Memory B cell (primary cell): ENCODE measurements at regions not wholly inside any gene's neighbourhood (a gene's known extent, or its start where the extent isn't known, plus 50 kb on each side); places are given as distances from the start of the nearest gene placed in this dataset.

ENCODE experiments used
- ATAC-seq: fragments of 150-1000 bp; cut with Tn5 transposase; 2 replicates; pipeline ENCODE4 v1.10.0; 2021; ENCODE audit warnings: low read depth, mild to moderate bottlenecking, moderate library complexity
- DNase-seq, 2 donors: peaks; one replicate each; pipeline ENCODE4 v3.0.0; 2022; ENCODE audit warnings: low spot score in 2 of 2
- H3K27ac Mint-ChIP-seq: one replicate; pipeline ENCODE4 v1.8.0; 2022; ENCODE audit warnings: mild to moderate bottlenecking, moderate library complexity, mixed read lengths
- H3K27me3 Mint-ChIP-seq: one replicate; pipeline ENCODE4 v1.8.0; 2022; ENCODE audit warnings: mixed read lengths
- H3K36me3 Mint-ChIP-seq: one replicate; pipeline ENCODE4 v1.8.0; 2022; ENCODE audit warnings: mild to moderate bottlenecking, mixed read lengths
- H3K4me1 Mint-ChIP-seq: one replicate; pipeline ENCODE4 v1.8.0; 2022; ENCODE audit warnings: mixed read lengths
- H3K4me3 Mint-ChIP-seq: one replicate; pipeline ENCODE4 v1.8.0; 2022; ENCODE audit warnings: mild to moderate bottlenecking, moderate library complexity, mixed read lengths
- H3K9me3 Mint-ChIP-seq: one replicate; pipeline ENCODE4 v1.8.0; 2022; ENCODE audit warnings: mixed read lengths

DNA sequence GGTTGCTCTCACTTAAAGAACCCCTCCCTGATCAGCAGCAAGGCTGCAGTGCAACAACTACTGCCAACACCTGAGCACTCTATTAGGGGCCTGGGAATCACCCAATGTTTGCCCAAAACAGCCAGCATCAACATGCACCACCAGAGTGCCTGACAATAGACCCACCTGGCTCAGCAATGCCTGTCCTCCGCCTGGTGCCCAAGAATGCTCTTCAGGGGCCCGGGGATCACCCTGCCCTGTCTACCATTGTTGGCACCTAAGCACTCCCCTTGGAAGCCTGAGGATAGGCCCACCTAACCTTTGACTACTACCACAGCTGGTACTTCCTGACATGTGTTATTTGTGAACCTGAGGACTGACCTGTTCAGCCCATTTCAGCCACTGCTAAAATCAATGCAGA is 1363.1 kb upstream of the PRR20A start:
- H3K36me3 Mint-ChIP-seq: no peaks in the 10 kb centered on the region
- H3K9me3 Mint-ChIP-seq: peaks cover 2% of the 10 kb centered on the region
- no peak overlapping the region for H3K4me3 Mint-ChIP-seq
- no peaks in the 10 kb centered on the region for H3K4me1 Mint-ChIP-seq
- no peak for DNase-seq
- no peak overlapping the region for H3K27ac Mint-ChIP-seq
- H3K27me3 Mint-ChIP-seq: no peaks in the 10 kb centered on the region
- ATAC-seq: no peak

DNA sequence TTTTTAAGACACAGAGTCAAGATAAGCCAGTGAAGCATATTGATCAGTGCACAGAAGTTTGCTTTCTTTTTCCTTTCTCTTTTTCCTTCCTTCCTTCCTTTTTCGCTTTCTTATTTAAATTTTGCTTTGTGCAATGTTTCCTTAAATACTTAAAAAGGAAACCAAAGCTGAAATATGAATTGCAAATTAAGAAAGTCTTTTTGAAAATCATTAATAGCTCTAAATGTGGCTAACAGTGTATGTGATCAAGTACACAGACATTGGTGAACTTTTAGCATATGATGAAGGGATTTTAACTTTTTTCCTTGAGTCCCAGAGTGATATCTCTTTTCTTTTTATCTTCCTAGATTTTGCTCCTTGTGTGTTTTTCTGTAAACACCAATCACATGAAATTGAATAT is 1356.9 kb upstream of the PRR20A start:
- Mint-ChIP-seq H3K9me3 (peaks cover 7% of the 10 kb centered on the region), H3K4me1 (no peaks in the 10 kb centered on the region), H3K27ac (no peak overlapping the region), H3K4me3 (no peak overlapping the region), H3K36me3 (no peaks in the 10 kb centered on the region), H3K27me3 (no peaks in the 10 kb centered on the region)
- DNase-seq (no peak), ATAC-seq (no peak)

DNA sequence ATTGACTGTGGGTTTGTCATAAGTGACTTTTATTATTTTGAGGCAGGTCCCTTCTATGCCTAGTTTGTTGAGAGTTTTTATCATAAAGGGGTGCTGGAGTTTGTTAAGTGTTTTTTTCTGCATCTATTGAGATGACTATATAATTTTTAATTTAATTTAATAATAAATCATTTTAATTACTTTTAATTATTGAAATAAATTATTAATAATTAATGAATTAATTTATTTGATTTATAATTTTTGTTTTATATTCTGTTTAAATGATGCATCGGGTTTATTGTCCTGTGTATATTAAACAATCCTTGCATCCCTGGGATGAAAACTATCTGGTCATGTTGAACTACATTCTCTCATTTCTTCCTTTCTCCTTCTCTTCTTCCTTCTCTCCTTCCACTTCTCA is 1352.2 kb upstream of the PRR20A start:
- H3K36me3 Mint-ChIP-seq: no peaks in the 10 kb centered on the region
- no peaks in the 10 kb centered on the region for H3K27me3 Mint-ChIP-seq
- H3K9me3 Mint-ChIP-seq: peaks cover 11% of the 10 kb centered on the region
- no peak overlapping the region for H3K4me3 Mint-ChIP-seq
- no peak overlapping the region for H3K27ac Mint-ChIP-seq
- ATAC-seq (no peak), DNase-seq (no peak)
- H3K4me1 Mint-ChIP-seq: no peaks in the 10 kb centered on the region

- no peak for ATAC-seq
- H3K27ac Mint-ChIP-seq: no peak overlapping the region
These were observed 1348.0 kb upstream of the PRR20A start for GRCh38 chr13:55792544-55793193.

DNA sequence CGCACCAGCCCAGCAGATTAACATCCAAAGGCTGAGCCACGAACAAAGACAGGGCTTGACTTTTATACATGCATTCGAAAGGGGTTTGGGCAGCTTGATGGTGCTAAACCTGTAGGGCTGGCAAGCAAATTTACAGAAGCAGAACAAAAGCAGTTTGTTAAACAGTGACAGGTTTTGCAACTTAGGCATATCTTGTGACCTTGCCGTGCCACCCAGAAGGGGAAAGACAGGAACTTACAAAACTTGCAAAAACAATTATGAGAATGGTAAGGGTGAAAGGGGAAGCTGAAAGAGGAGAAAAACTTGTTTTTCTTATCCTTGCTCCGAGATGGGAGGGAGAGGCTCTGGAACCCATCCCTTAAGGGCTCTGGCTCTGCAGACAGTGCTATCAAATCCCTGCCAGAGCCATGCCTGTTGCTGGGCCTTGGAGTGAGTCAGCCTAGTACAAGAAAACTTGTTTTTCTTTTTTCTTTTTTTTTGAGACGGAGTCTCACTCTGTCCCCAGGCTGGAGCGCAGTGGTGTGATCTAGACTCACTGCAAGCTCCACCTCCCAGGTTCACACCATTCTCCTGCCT is 1325.2 kb upstream of the PRR20A start:
- H3K36me3 Mint-ChIP-seq: no peaks in the 10 kb centered on the region
- no peaks in the 10 kb centered on the region for H3K27me3 Mint-ChIP-seq
- DNase-seq: no peak
- H3K4me3 Mint-ChIP-seq: no peak overlapping the region
- no peaks in the 10 kb centered on the region for H3K4me1 Mint-ChIP-seq
- no peak overlapping the region for H3K27ac Mint-ChIP-seq
- H3K9me3 Mint-ChIP-seq: peaks cover 3% of the 10 kb centered on the region
- ATAC-seq: no peak

More at GRCh38 chr13:55792544-55793193, 1348.0 kb upstream of the PRR20A start:
- Mint-ChIP-seq H3K27me3 (no peaks in the 10 kb centered on the region), H3K4me1 (no peaks in the 10 kb centered on the region), H3K9me3 (peaks cover 6% of the 10 kb centered on the region), H3K4me3 (no peak overlapping the region), H3K36me3 (no peaks in the 10 kb centered on the region)
- DNase-seq: no peak

GRCh38 chr13:55816976-55817601 is 1323.6 kb upstream of the PRR20A start:
- H3K4me3 Mint-ChIP-seq: no peak overlapping the region
- no peaks in the 10 kb centered on the region for H3K27me3 Mint-ChIP-seq
- no peak for ATAC-seq
- DNase-seq: no peak
- no peak overlapping the region for H3K27ac Mint-ChIP-seq
- no peaks in the 10 kb centered on the region for H3K36me3 Mint-ChIP-seq
- H3K9me3 Mint-ChIP-seq: peaks cover 3% of the 10 kb centered on the region
- H3K4me1 Mint-ChIP-seq: no peaks in the 10 kb centered on the region

GRCh38 chr13:55820817-55821216 is 1319.9 kb upstream of the PRR20A start:
- no peak for ATAC-seq
- DNase-seq: no peak
- Mint-ChIP-seq H3K9me3 (peaks cover 3% of the 10 kb centered on the region), H3K27ac (no peak overlapping the region), H3K4me3 (no peak overlapping the region), H3K4me1 (no peaks in the 10 kb centered on the region), H3K36me3 (no peaks in the 10 kb centered on the region), H3K27me3 (no peaks in the 10 kb centered on the region)

GRCh38 chr13:55869648-55870047 is 1271.1 kb upstream of the PRR20A start:
- H3K36me3 Mint-ChIP-seq: no peaks in the 10 kb centered on the region
- H3K27me3 Mint-ChIP-seq: no peaks in the 10 kb centered on the region
- no peak overlapping the region for H3K4me3 Mint-ChIP-seq
- DNase-seq: no peak
- H3K9me3 Mint-ChIP-seq: peaks cover 6% of the 10 kb centered on the region
- H3K4me1 Mint-ChIP-seq: no peaks in the 10 kb centered on the region
- no peak for ATAC-seq
- H3K27ac Mint-ChIP-seq: no peak overlapping the region

DNA sequence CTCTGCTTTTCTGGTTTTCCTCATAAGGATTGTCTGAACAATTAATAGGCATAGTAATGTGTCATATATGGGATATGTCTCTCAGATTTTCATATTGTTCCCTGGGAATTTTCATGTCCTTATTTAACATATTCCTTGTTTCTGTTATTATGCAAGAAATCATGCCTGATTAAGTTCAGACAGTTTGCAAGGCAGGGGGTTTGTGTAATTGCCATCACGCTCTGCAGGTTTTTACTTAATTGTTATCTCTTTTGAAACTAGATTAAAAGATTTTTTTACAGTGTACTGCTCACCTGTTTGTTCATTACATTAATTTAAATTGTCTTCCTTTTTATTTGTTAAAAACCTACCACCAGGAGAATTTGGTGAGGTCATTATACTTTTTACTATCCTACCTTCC is 1253.2 kb upstream of the PRR20A start:
- no peaks in the 10 kb centered on the region for H3K4me1 Mint-ChIP-seq
- no peak overlapping the region for H3K4me3 Mint-ChIP-seq
- ATAC-seq (no peak), DNase-seq (no peak)
- no peak overlapping the region for H3K27ac Mint-ChIP-seq
- H3K27me3 Mint-ChIP-seq: no peaks in the 10 kb centered on the region
- H3K9me3 Mint-ChIP-seq: peaks cover 6% of the 10 kb centered on the region
- no peaks in the 10 kb centered on the region for H3K36me3 Mint-ChIP-seq

DNA sequence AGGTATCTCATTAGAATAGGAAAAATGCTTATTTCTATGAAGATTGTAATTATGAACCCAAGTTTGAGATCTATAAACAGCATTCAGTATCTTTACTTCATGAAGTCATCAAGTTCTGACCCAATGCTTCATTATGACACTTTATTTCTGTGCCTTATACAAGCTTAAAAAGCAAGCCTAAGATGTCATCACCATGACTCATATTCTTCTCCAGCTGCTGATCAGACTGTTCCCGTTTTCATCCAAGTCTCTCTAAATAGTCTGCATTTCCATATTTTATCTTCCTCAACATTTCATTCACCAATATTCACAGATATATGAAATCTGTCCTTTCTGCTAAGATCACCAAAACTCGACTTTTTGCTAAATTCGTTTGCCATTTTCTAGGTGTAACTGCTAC is 1247.2 kb upstream of the PRR20A start:
- no peaks in the 10 kb centered on the region for H3K27me3 Mint-ChIP-seq
- no peak overlapping the region for H3K27ac Mint-ChIP-seq
- H3K4me1 Mint-ChIP-seq: no peaks in the 10 kb centered on the region
- peaks cover 3% of the 10 kb centered on the region for H3K9me3 Mint-ChIP-seq
- ATAC-seq (no peak), DNase-seq (no peak)
- no peak overlapping the region for H3K4me3 Mint-ChIP-seq
- H3K36me3 Mint-ChIP-seq: no peaks in the 10 kb centered on the region

DNA sequence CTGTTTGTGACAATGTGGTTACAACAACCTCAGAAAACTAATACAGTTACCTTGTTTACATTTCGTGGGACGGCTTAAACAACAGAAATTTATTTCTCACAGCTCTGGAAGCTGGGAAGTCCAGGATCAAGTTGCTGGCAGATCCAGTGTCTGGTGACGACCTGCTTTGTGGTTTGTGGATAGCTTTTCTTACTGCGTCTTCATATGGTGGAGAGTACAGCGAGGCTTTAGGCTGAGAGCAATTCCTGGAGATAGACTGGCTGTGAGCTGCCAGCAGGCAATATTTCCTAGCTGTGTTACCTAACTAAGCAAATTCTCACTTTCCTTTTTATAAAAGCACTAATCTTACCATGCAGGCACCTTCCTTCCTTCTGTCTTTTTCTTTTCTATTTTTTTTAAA is 1203.5 kb upstream of the PRR20A start:
- no peak for DNase-seq
- Mint-ChIP-seq H3K27me3 (no peaks in the 10 kb centered on the region), H3K4me3 (no peak overlapping the region), H3K27ac (no peak overlapping the region), H3K9me3 (peaks cover 4% of the 10 kb centered on the region), H3K36me3 (no peaks in the 10 kb centered on the region), H3K4me1 (no peaks in the 10 kb centered on the region)
- no peak for ATAC-seq

DNA sequence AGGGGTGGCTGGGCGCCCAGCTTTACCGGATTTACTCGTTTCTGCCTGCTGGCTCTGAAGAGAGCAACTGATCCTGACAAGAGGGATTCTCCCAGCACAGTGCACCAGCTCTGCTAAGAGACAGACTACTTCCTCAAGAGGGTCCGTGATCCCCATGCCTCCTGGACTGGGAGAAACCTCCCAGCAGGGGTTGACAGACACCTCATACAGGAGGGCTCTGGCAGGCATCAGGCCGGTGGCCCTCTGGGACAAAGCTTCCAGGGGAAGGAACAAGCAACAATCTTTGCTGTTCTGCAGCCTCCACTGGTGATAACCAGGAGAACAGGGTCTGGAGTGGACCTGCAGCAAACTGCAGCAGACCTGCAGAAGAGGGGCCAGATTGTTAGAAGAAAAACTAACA is 1192.5 kb upstream of the PRR20A start:
- H3K27ac Mint-ChIP-seq: no peak overlapping the region
- ATAC-seq: no peak

GRCh38 chr13:55963934-55964333 is 1176.8 kb upstream of the PRR20A start:
- Mint-ChIP-seq H3K27ac (no peak overlapping the region), H3K36me3 (no peaks in the 10 kb centered on the region), H3K27me3 (no peaks in the 10 kb centered on the region), H3K4me3 (no peak overlapping the region), H3K9me3 (peaks cover 4% of the 10 kb centered on the region), H3K4me1 (no peaks in the 10 kb centered on the region)
- DNase-seq: no peak
- no peak for ATAC-seq

More for the DNA sequence above, 1192.5 kb upstream of the PRR20A start:
- Mint-ChIP-seq H3K36me3 (no peaks in the 10 kb centered on the region), H3K4me1 (no peaks in the 10 kb centered on the region), H3K27me3 (no peaks in the 10 kb centered on the region), H3K4me3 (no peak overlapping the region), H3K9me3 (peaks cover 3% of the 10 kb centered on the region)
- no peak for DNase-seq

GRCh38 chr13:55967055-55967454 is 1173.7 kb upstream of the PRR20A start:
- no peak for ATAC-seq

GRCh38 chr13:55977436-55977835 is 1163.3 kb upstream of the PRR20A start:
- H3K27ac Mint-ChIP-seq: no peak overlapping the region
- no peaks in the 10 kb centered on the region for H3K4me1 Mint-ChIP-seq
- DNase-seq (no peak), ATAC-seq (no peak)
- H3K9me3 Mint-ChIP-seq: peaks cover 1% of the 10 kb centered on the region
- H3K36me3 Mint-ChIP-seq: no peaks in the 10 kb centered on the region
- H3K27me3 Mint-ChIP-seq: no peaks in the 10 kb centered on the region
- H3K4me3 Mint-ChIP-seq: no peak overlapping the region

More at GRCh38 chr13:55967055-55967454, 1173.7 kb upstream of the PRR20A start:
- no peak overlapping the region for H3K4me3 Mint-ChIP-seq
- H3K36me3 Mint-ChIP-seq: no peaks in the 10 kb centered on the region
- DNase-seq: no peak
- H3K27me3 Mint-ChIP-seq: no peaks in the 10 kb centered on the region
- no peaks in the 10 kb centered on the region for H3K4me1 Mint-ChIP-seq
- peaks cover 4% of the 10 kb centered on the region for H3K9me3 Mint-ChIP-seq
- no peak overlapping the region for H3K27ac Mint-ChIP-seq
